ENCODE measurements at regions not wholly inside any gene's neighbourhood (a gene's known extent, or its start where the extent isn't known, plus 50 kb on each side); places are given as distances from the start of the nearest gene placed in this dataset.

DNA sequence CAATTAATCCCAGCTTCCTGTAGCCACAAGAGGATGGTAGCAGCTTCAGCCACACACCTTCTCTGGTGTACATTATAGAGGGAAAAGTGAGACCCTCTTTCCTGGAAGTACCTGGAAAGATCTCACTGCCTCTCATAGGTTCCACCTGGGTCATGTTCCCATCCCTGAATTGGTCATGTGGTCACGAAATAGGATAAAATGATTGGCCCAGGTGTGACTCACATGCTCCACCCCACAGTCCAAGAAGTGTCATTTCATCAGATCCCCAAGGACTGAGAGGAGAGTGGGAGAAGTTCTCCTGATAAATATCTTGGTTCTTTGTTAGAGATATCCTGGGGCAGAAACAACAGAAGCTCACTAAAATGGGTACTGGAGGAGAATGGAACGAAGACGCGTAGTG lies 142.4 kb downstream of the QRSL1 start:
- DNase-seq (ENCODE audit: low spot score): no peak

- no peak for DNase-seq (ENCODE audit: low spot score)
Observed at GRCh38 chr6:106770663-106771062, 141.3 kb downstream of the QRSL1 start.

- DNase-seq (ENCODE audit: low spot score): no peak
Observed at GRCh38 chr6:106770081-106770480, 140.7 kb downstream of the QRSL1 start.

DNA sequence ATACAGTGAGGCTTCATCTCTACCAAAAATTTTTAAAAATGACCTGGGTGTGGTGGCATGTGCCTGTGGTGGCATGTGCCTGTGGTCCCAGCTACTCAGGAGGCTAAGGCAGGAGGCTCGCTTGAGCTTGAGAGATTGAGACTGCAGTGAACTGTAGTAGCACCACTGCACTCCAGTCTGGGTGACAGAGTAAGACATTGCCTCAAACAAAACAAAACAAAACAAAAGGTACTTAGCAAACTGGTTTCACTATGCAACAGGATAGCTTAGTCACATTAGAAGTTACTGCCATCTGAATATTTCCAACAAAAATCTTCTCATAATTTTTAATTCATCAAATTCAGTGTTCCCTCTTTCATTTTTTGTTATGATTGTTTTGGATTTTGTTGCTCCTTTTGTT lies 137.9 kb downstream of the QRSL1 start:
- DNase-seq (ENCODE audit: low spot score): no peak

GRCh38 chr6:106766201-106766600 lies 136.8 kb downstream of the QRSL1 start:
- DNase-seq (ENCODE audit: low spot score): no peak

DNA sequence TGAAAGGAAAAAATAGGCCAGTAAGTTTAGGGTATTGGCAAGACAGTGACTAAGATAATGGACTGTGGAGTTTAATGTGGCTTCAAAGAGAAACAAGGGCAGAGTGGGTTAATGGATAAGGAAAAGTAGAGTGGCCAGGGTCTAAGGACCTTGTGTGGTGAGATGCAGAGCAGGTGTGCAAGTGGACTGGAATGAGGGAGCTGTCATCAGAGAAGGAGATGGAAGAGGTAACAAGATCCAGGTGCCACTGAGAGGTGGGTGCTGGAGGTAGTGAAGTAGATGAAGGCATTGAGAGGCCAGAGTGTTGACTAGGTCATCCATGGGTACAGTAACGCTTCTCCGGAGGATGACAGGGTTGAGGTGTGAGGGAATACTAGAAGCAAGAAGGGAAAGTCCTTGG lies 136.1 kb downstream of the QRSL1 start:
- DNase-seq (ENCODE audit: low spot score): no peak

DNA sequence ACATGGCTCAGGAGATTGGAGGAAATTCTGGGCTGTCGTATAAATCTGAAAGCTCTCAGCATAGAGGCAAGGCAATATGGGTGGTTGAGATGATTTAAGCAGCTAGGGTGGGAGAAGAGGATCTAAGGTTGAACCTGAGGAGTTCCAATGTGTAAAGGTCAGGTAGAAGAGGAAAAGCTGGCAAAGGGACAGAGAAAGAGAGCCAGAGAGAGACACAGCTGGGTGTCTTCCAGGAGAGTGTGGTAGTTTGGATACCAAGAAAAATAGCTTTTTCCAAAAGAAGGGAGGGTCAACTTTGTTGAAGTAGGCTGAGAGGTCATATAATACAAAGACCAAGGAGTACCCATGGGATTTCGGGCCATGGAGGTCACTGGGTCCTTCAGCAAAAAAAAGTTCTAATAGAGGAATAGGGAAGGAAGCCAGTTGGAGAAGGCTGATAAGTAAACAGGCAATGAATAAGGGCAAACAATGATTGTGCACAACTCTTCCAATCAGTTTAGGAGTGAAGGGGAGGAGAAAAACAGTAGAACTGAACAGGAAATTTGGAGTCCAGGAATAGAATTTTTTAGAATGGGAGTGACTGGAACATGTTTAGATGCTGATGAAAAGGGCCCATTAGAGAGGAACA lies 135.1 kb downstream of the QRSL1 start:
- DNase-seq (ENCODE audit: low spot score): no peak

- no peak for DNase-seq (ENCODE audit: low spot score)
Observed at GRCh38 chr6:106763361-106763760, 134.0 kb downstream of the QRSL1 start.

DNA sequence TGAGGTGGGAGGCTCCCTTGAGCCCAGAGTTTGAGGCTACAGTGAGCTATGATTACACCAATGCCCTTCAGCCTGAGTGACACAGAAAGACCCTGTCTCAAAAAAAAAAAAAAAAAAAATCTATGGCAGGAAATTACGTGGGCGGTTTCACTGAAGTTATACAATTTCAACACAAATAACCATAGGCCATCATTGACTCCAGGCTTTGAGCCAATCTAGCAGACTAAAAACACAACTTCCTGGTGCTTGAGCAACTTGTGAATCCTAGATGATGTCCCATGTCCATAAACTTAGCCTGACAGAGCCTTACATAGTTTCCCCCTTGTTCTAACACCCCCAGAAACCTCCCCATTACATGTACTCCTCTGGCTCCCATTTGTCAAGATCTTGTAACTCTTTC lies 131.8 kb downstream of the QRSL1 start:
- no peak for DNase-seq (ENCODE audit: low spot score)

GRCh38 chr6:106759112-106759511 lies 129.7 kb downstream of the QRSL1 start:
- DNase-seq (ENCODE audit: low spot score): no peak

DNA sequence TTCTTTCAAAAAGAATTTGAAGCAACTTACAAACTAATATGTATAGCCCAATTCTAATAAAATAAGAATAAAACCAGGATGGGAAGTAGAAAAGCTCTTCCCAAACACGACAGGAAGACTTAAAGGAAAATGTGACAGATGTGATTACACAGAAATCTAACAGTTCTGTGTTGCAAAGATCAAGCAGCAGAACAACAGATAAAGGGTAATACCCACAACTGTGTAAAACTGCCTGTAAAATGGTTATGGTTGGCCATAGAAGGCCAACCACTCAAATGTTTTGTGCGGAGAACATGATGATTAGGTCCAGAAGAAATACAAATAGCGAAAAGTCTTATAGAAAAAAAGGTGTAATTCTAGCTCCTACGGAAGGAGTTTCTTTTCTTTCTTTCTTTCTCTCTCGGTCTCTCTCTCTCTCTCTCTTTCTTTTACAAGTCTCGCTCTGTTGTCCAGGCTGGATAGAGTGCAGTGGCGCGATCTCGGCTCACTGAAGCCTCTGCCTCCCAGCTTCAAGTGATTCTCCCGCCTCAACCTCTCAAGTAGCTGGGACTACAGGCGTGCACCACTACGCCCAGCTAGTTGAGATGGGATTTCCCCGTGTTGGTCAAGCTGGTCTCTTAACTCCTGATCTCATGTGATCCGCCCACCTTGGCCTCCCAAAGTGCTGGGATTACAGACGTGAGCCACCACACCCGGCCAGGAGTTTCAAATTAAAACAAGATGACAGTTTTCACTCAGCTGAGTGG lies 128.5 kb downstream of the QRSL1 start:
- DNase-seq (ENCODE audit: low spot score): no peak

DNA sequence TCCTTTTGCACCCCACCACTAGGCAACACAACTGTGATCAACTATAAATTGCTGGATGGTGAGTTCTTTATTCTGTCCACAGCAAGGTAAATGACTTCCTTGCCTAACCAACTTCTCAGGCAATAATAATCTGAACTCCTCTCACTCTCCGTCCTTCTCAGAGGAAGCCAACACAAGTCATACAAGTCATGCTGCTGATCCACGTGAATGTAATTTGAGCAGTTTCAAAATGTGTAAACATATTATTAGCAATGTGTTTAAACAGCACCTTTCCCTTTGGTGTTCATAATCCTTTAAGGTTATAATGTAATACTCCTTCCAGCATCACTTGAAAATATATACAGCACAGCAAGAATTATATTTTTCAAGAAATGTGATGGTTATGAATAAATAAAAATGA lies 127.9 kb downstream of the QRSL1 start:
- no peak for DNase-seq (ENCODE audit: low spot score)

DNA sequence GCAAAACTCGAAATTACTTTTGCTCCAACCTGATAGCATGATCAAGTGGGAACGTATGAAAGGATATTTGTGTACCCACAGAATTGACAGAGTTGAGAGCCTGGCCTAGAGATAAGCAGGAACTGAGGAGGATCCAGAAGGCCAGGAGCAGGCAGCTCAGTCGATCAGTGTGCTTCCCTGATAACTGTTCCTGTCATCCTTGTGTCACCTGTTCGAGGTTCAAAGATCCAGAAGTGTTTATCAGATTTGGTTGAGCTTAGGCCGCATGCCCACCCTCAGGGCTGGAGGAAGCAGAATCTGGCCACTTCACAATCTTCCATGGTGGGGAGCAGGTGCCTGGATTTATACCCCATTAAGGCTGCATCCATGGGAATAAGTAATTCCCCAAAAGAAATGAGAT lies 124.8 kb downstream of the QRSL1 start:
- no peak for DNase-seq (ENCODE audit: low spot score)

DNA sequence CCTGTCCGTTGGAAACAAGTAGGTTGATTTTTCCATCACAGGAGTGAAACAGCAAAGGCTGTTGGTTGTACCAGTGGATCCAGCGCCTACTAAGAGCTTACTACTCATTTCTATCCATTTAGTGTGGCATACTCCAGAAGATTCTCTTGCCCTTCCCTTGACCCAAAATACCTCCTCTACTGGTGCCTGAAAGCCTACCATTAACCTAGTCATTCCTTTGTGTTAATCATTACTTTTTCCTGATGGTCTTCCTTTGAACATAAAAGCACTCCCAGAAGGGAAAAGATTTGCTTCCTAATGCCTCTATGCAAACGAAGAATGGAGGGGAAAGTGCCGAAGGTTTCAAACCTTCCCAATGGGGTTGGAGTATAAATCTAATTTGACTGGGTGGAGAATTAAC lies 123.3 kb downstream of the QRSL1 start:
- no peak for DNase-seq (ENCODE audit: low spot score)

GRCh38 chr6:106751501-106752252 lies 122.3 kb downstream of the QRSL1 start:
- no peak for DNase-seq (ENCODE audit: low spot score)

DNA sequence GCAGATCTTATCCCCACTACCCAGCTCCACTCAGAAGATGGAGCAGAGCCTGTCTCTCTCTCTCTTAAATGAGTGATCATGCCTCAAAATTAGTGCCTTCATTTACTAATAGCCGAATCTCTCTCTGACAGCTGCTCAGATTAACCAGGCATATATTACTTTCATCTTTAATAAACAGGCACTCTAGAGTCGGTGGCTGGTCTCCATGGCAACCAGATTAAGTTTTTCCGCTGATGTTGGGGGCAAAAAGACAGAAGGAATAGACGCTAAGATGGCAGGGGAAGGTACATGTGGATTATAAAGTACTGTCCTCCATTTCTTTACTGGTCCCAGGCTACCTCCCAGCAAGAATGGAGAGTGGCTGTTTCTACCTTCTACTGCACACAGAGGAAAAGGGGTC lies 121.6 kb downstream of the QRSL1 start:
- DNase-seq (ENCODE audit: low spot score): no peak

GRCh38 chr6:106750142-106750918 lies 121.0 kb downstream of the QRSL1 start:
- no peak for DNase-seq (ENCODE audit: low spot score)

DNA sequence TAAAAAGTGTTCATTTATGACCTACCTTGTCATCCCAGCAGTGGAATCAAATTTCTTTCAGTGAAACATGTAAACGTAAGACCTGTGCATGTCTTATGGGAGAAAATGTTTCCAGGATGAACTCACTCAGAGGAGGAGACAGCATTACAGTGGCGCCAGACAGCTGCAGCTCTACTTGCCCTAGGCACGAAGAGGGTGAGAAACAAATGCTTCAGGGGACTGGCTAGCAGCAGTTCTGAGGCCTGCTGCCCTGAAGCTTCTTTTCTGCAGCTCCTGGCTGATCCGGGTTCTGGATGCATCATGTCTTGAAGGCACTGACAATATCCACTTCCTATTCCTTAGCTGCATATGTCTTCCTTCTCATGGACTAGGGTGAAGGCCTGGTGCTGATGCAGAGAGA lies 120.2 kb downstream of the QRSL1 start:
- DNase-seq (ENCODE audit: low spot score): no peak

DNA sequence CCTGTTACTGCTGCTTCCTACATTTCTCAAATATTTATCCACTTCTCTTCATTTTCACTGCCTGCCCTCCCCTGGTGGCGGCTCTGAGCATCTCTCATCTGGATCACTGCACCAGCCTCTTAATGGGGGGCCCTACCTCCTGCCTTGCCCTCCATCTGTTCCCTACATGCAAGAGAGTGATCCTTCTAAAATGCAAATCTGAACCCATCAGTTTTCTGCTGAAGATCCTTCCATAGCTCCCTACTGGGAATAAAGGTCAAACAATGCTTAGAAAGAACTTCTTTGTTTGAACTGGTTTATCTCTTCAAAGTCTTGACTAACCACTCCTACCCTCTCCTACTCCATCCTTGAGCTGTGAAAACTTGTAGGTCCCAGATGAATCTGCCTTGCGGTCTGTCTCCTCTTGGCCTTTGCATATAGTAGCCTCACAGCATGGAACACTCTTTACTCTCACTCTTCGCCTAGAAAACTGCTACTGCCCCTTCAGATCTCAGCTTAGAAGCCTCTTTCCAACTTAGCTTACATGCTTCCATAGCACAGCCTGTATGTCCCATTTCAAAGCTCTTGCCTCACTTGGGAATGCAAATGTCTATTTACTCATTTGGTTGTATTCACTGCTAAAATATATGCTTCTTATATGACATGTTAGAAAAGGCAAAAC lies 119.3 kb downstream of the QRSL1 start:
- no peak for DNase-seq (ENCODE audit: low spot score)

GRCh38 chr6:106747139-106747538 lies 117.8 kb downstream of the QRSL1 start:
- DNase-seq (ENCODE audit: low spot score): no peak

DNA sequence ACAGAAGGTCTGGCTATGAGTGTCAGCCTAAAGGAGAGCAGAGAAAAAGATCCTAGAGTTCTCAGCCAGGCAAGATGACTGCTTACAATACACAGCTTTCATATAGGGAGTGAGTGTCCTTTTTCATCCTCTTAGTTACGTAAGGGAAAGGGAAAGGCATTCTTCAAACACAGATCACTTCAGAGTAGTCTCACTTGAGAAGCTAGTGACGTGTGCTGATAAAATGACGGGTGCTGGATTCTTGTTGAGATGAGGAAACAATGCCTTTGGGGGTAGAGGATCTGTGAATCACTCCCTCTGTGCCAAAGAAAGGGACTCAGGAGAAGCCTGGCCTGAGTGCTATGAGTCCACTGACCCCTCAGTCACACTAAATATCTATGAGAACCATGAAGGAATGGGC lies 117.3 kb downstream of the QRSL1 start:
- no peak for DNase-seq (ENCODE audit: low spot score)

All from globus pallidus (tissue), 1 donor.